Transverse colon (tissue), 4 donors: ENCODE measurements at regions not wholly inside any gene's neighbourhood (a gene's known extent, or its start where the extent isn't known, plus 50 kb on each side); places are given as distances from the start of the nearest gene placed in this dataset.

Experiments used
- DNase-seq: peaks from one replicate; pipeline ENCODE4 v3.0.0-alpha.2; 2019
- H3K27ac ChIP-seq, 4 donors: fragments of 200-600 bp; sonication (generic); 2 replicates each; pipeline ENCODE4 v1.5.1; 2016 to 2018; ENCODE audit warnings: inconsistent platforms in 4 of 4
- H3K27me3 ChIP-seq: fragments of 200-600 bp; sonication (generic); 2 replicates; pipeline ENCODE4 v1.5.1; 2017; ENCODE audit warnings: inconsistent platforms
- H3K36me3 ChIP-seq, 4 donors: fragments of 200-600 bp; sonication (generic); 2 replicates each; pipeline ENCODE4 v1.5.1; 2017 to 2019; ENCODE audit warnings: inconsistent platforms in 4 of 4
- H3K4me1 ChIP-seq, 4 donors: fragments of 200-600 bp; sonication (generic); 2 replicates each; pipeline ENCODE4 v1.5.1; 2017 to 2020; ENCODE audit warnings: inconsistent platforms in 4 of 4
- H3K4me3 ChIP-seq, 4 donors: fragments of 200-600 bp; sonication (generic); 1 replicate in 1 of 4; 2 replicates in 3 of 4; pipeline versions ENCODE4 v1.5.1 to v1.6.1; 2017 to 2019; ENCODE audit warnings: inconsistent platforms in 4 of 4
- H3K9me3 ChIP-seq, 2 donors: fragments of 200-600 bp; sonication (generic); 2 replicates each; pipeline ENCODE4 v1.5.1; 2017 to 2019; ENCODE audit warnings: inconsistent platforms in 2 of 2
- CTCF ChIP-seq, 5 experiments: fragments of 200-600 bp in 3 of 5; fragments of 450-650 bp in 2 of 5; sonication (generic) in 3 of 5; IDR thresholded peaks; 1 replicate in 2 of 5; 2 replicates in 3 of 5; pipeline ENCODE4 v1.5.1; 2016 to 2017; ENCODE audit warnings: antibody characterized with exemption in 5 of 5, inconsistent platforms in 3 of 5, mild to moderate bottlenecking in 2 of 5, moderate library complexity in 1 of 5
- EP300 ChIP-seq: sonication (generic); formaldehyde crosslinking; IDR thresholded peaks from one replicate; pipeline ENCODE4 v1.6.1; 2017; ENCODE audit warnings: antibody characterized with exemption, low read depth
- POLR2A ChIP-seq: fragments of 450-650 bp; IDR thresholded peaks from one replicate; pipeline ENCODE4 v1.6.1; 2016; ENCODE audit warnings: antibody characterized with exemption, mild to moderate bottlenecking, moderate library complexity
- POLR2AphosphoS5 ChIP-seq, 3 donors: sonication (generic); formaldehyde crosslinking; IDR thresholded peaks; one replicate each; pipeline ENCODE4 v1.6.1; 2016; ENCODE audit warnings: antibody characterized with exemption in 3 of 3
- WGBS, 2 donors: methylation state at CpG; one replicate each; pipeline ENCODE4 v1.1.5; 2018; ENCODE audit warnings: low coverage in 1 of 2; 5-methylcytosine and 5-hydroxymethylcytosine counted together
- in situ Hi-C, 4 donors: fragments of 200-750 bp; cut with MboI; loops; one replicate each; pipeline versions ENCODE4 v1.15.0 to v1.15.1; 2017; ENCODE audit warnings: low sequenced_read_pairs in 3 of 4, low pct_ligation_motif_present in 1 of 4, low pct_unique_long_range_greater_than_20kb in 1 of 4
- intact Hi-C: fragments of 100-400 bp; cut with DNase I; formaldehyde crosslinking; loops from one replicate; pipeline ENCODE4 v1.15.1; 2023; ENCODE audit warnings: low total_unique reads

GRCh38 chr13:100809856-100810255 is 135.3 kb upstream of the TMTC4 start:
- Histone ChIP-seq H3K27me3 (no peaks in the 10 kb centered on the region), H3K9me3 (no peaks in the 10 kb centered on the region), H3K4me3 (no peak overlapping the region), H3K36me3 (no peaks in the 10 kb centered on the region), H3K27ac (no peak overlapping the region), H3K4me1 (no peaks in the 10 kb centered on the region)
- no peak for DNase-seq
- intact Hi-C loops (no loop called here), in situ Hi-C loops (no loop called here)
- no peak for TF ChIP-seq EP300
- no peak for TF ChIP-seq POLR2AphosphoS5 (IDR thresholded peaks at IDR 0.05)
- TF ChIP-seq CTCF (IDR thresholded peaks at IDR 0.05) = no peak
- no peak for TF ChIP-seq POLR2A
- WGBS, 2 donors = 47 to 60% methylated on average over 1 to 3 of the region's 3 CpGs

GRCh38 chr13:100809129-100809390 is 134.5 kb upstream of the TMTC4 start:
- no peaks in the 10 kb centered on the region for H3K27me3 ChIP-seq
- intact Hi-C loops (no loop called here), in situ Hi-C loops (no loop called here)
- H3K27ac ChIP-seq = no peak overlapping the region
- H3K36me3 ChIP-seq = no peaks in the 10 kb centered on the region
- 82% methylated on average over 2 of the region's 2 CpGs; no CpG with 5 or more reads in 1 of the 2 donors for WGBS, 2 donors
- DNase-seq = no peak
- no peaks in the 10 kb centered on the region for H3K4me1 ChIP-seq
- no peak overlapping the region for H3K4me3 ChIP-seq
- TF ChIP-seq POLR2A (no peak), POLR2AphosphoS5 (IDR thresholded peaks at IDR 0.05) (no peak), EP300 (no peak), CTCF (IDR thresholded peaks at IDR 0.05) (no peak)
- H3K9me3 ChIP-seq = no peaks in the 10 kb centered on the region

- Histone ChIP-seq H3K27ac (no peak overlapping the region), H3K27me3 (no peaks in the 10 kb centered on the region), H3K4me1 (no peaks in the 10 kb centered on the region), H3K4me3 (no peak overlapping the region), H3K36me3 (no peaks in the 10 kb centered on the region), H3K9me3 (no peaks in the 10 kb centered on the region)
- WGBS, 2 donors = 52 to 63% methylated on average over 6 to 8 of the region's 8 CpGs
- intact Hi-C loops = no loop called here
- TF ChIP-seq EP300 (no peak), POLR2AphosphoS5 (IDR thresholded peaks at IDR 0.05) (no peak), CTCF (IDR thresholded peaks at IDR 0.05) (no peak), POLR2A (no peak)
- DNase-seq = no peak
- in situ Hi-C loops = no loop called here
These were observed 133.9 kb upstream of the TMTC4 start for GRCh38 chr13:100808330-100809128.

- DNase-seq = no peak
- in situ Hi-C loops = no loop called here
- Histone ChIP-seq H3K27ac (no peak overlapping the region), H3K4me1 (no peaks in the 10 kb centered on the region), H3K4me3 (no peak overlapping the region), H3K27me3 (no peaks in the 10 kb centered on the region), H3K36me3 (no peaks in the 10 kb centered on the region), H3K9me3 (no peaks in the 10 kb centered on the region)
- intact Hi-C loops = no loop called here
- TF ChIP-seq POLR2AphosphoS5 (IDR thresholded peaks at IDR 0.05) = no peak
- TF ChIP-seq POLR2A = no peak
- no peak for TF ChIP-seq EP300
- TF ChIP-seq CTCF (IDR thresholded peaks at IDR 0.05) = no peak
- 77 to 81% methylated on average over 5 to 6 of the region's 6 CpGs for WGBS, 2 donors
These were observed 128.5 kb upstream of the TMTC4 start for GRCh38 chr13:100803091-100803490.
